Fibroblast of the aortic adventitia (primary cell): ENCODE measurements at regions not wholly inside any gene's neighbourhood (a gene's known extent, or its start where the extent isn't known, plus 50 kb on each side); places are given as distances from the start of the nearest gene placed in this dataset.

Experiments used
- DNase-seq: peaks from one replicate; pipeline ENCODE4 v3.0.0-alpha.2; 2010; ENCODE audit warnings: low read depth
- H3K4me3 ChIP-seq: 2 replicates; pipeline ENCODE4 v1.5.1; 2011; ENCODE audit warnings: low read depth, mild to moderate bottlenecking, control low read depth, low read length, moderate library complexity
- TF ChIP-seq, protein P1 (sequence below): IDR thresholded peaks from 2 replicates; pipeline ENCODE4 v1.5.1; 2011; ENCODE audit warnings: mild to moderate bottlenecking, low read length, control low read depth, inconsistent platforms; ENCODE audit not compliant: insufficient read depth

DNA sequence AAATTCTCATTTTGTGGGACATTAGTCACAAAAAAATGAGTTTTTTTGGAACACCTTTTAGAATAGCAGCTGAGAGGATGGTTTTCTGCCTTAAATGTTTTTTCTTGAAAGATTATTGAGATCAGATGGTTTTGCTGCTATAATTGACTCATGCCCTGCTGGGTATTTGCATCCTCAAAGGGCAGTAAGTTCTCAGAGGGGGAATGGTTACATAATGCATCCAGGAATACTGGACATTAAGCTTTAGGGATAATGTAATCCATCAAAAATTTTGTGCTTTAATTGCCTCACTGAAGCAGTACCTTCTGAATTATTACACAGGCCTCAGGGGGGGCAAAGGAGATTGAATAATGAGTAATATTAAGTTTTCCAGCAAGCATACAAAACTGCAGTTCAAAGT lies 866.3 kb upstream of the SPRY2 start:
- TF ChIP-seq, protein P1, sequence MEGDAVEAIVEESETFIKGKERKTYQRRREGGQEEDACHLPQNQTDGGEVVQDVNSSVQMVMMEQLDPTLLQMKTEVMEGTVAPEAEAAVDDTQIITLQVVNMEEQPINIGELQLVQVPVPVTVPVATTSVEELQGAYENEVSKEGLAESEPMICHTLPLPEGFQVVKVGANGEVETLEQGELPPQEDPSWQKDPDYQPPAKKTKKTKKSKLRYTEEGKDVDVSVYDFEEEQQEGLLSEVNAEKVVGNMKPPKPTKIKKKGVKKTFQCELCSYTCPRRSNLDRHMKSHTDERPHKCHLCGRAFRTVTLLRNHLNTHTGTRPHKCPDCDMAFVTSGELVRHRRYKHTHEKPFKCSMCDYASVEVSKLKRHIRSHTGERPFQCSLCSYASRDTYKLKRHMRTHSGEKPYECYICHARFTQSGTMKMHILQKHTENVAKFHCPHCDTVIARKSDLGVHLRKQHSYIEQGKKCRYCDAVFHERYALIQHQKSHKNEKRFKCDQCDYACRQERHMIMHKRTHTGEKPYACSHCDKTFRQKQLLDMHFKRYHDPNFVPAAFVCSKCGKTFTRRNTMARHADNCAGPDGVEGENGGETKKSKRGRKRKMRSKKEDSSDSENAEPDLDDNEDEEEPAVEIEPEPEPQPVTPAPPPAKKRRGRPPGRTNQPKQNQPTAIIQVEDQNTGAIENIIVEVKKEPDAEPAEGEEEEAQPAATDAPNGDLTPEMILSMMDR = no peak
- DNase-seq = no peak
- no peak overlapping the region for H3K4me3 ChIP-seq

GRCh38 chr13:81203783-81204182 lies 862.9 kb upstream of the SPRY2 start:
- no peak overlapping the region for H3K4me3 ChIP-seq
- no peak for DNase-seq
- TF ChIP-seq, protein P1 = no peak

DNA sequence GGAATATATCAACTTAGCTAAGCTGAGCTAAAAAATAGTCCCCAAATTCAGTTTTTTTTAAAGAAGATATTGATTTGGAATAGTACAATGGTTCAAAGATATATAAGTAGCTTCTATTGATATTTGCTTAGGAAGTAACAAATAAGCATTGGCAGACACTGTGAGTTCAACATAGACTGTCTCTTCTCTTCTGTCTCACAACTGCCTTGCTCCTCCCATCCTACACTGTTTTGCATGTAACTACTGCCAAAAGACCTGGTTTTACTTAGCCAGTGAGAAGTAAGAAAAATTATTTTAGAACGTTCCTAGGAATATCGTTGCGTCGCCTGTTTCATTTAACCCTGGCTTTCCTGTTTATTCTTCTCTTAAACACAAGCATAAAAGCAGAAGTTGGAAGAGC lies 859.0 kb upstream of the SPRY2 start:
- DNase-seq = no peak
- TF ChIP-seq, protein P1 = no peak
- H3K4me3 ChIP-seq = no peak overlapping the region

DNA sequence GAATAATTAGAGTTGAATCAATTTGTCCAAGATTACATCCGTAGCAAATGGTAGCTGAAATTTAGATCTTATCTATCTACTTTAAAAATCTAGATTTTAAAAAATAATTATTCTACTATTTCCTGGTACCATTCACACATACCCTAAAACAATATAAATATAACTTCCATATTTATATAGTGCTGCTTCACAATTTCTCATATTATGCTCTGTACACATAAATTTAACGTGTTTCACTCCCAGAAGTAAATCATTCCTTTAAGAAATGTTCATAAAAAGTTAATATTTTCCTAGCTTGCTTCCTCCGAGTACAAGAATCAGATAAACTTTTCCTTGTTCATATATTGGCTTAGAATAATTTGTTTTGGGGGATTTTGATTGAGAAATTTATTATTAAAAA lies 857.0 kb upstream of the SPRY2 start:
- TF ChIP-seq, protein P1 = no peak
- H3K4me3 ChIP-seq = no peak overlapping the region
- DNase-seq = no peak

GRCh38 chr13:81197483-81197882 lies 856.6 kb upstream of the SPRY2 start:
- TF ChIP-seq, protein P1 = no peak
- no peak for DNase-seq
- H3K4me3 ChIP-seq = no peak overlapping the region

GRCh38 chr13:81194362-81194761 lies 853.4 kb upstream of the SPRY2 start:
- no peak for DNase-seq
- TF ChIP-seq, protein P1 = no peak
- H3K4me3 ChIP-seq = no peak overlapping the region

- TF ChIP-seq, protein P1 = no peak
- DNase-seq = no peak
- H3K4me3 ChIP-seq = no peak overlapping the region
Observed at GRCh38 chr13:81184556-81185265, 843.8 kb upstream of the SPRY2 start.
